Prostate gland (tissue), 2 donors: ENCODE measurements at regions not wholly inside any gene's neighbourhood (a gene's known extent, or its start where the extent isn't known, plus 50 kb on each side); places are given as distances from the start of the nearest gene placed in this dataset.

Experiments
- DNase-seq: peaks from one replicate; pipeline ENCODE4 v3.0.0-alpha.2; 2019; ENCODE audit warnings: low spot score
- H3K27ac ChIP-seq, 2 donors: fragments of 200-600 bp; sonication (generic); 2 replicates each; pipeline ENCODE4 v1.5.1; 2017 to 2019
- H3K27me3 ChIP-seq: fragments of 200-600 bp; sonication (generic); replicated peaks from 2 replicates; pipeline ENCODE4 v1.5.1; 2019; ENCODE audit not compliant: insufficient read depth
- H3K36me3 ChIP-seq, 2 donors: fragments of 200-600 bp; sonication (generic); 1 replicate in 1 of 2; 2 replicates in 1 of 2; pipeline versions ENCODE4 v1.5.1 to v1.8.1; 2017 to 2019
- H3K4me1 ChIP-seq: fragments of 200-600 bp; sonication (generic); replicated peaks from 2 replicates; pipeline ENCODE4 v1.5.1; 2019
- H3K4me3 ChIP-seq, 2 donors: fragments of 200-600 bp; sonication (generic); 2 replicates each; pipeline ENCODE4 v1.5.1; 2017 to 2019
- H3K9me3 ChIP-seq: fragments of 200-600 bp; sonication (generic); 2 replicates; pipeline ENCODE4 v1.5.1; 2017
- POLR2A ChIP-seq: fragments of 450-650 bp; IDR thresholded peaks from one replicate; pipeline ENCODE4 v1.6.1; 2016; ENCODE audit warnings: antibody characterized with exemption, mild to moderate bottlenecking
- POLR2AphosphoS5 ChIP-seq: sonication (generic); formaldehyde crosslinking; IDR thresholded peaks from one replicate; pipeline ENCODE4 v1.6.1; 2017; ENCODE audit warnings: antibody characterized with exemption
- WGBS: methylation state at CpG from one replicate; pipeline ENCODE4 v1.1.5; 2018; 5-methylcytosine and 5-hydroxymethylcytosine counted together
- intact Hi-C: fragments of 100-400 bp; cut with DNase I; formaldehyde crosslinking; loops from one replicate; pipeline ENCODE4 v1.14.2; 2022
- TF ChIP-seq, protein P1 (sequence below), 4 experiments: fragments of 200-600 bp in 2 of 4; fragments of 450-650 bp in 2 of 4; sonication (generic) in 2 of 4; IDR thresholded peaks; 1 replicate in 3 of 4; 2 replicates in 1 of 4; pipeline ENCODE4 v1.5.1; 2016 to 2019; ENCODE audit warnings: antibody characterized with exemption in 4 of 4, mild to moderate bottlenecking in 2 of 4, moderate library complexity in 2 of 4

DNA sequence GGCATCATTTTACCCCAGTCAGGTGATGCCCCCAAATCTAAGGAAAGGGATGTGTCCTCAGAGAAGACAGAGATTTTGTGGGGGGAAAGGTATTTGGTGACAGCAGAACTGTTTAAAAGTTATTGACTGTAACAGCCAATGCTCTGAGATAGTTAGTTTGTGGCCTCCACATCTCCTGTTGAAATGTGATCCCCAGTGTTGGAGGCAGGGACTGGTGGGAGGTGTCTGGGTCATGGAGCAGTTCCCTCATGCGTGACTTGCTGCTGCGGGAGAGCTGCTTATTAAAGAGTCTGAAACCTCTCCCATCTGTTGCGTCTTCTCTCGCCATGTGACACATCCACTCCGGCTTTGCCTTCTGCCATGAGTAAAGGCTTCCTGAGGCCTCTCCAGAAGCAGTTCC, 282.8 kb upstream of the FOXQ1 start:
- intact Hi-C loops, result no loop called here
- Histone ChIP-seq H3K4me1 (no peaks in the 10 kb centered on the region), H3K4me3 (no peak overlapping the region), H3K27ac (no peak overlapping the region), H3K36me3 (no peaks in the 10 kb centered on the region), H3K27me3 (no peaks in the 10 kb centered on the region), H3K9me3 (no peaks in the 10 kb centered on the region)
- TF ChIP-seq POLR2A (no peak), POLR2AphosphoS5 (no peak)
- TF ChIP-seq, protein P1, sequence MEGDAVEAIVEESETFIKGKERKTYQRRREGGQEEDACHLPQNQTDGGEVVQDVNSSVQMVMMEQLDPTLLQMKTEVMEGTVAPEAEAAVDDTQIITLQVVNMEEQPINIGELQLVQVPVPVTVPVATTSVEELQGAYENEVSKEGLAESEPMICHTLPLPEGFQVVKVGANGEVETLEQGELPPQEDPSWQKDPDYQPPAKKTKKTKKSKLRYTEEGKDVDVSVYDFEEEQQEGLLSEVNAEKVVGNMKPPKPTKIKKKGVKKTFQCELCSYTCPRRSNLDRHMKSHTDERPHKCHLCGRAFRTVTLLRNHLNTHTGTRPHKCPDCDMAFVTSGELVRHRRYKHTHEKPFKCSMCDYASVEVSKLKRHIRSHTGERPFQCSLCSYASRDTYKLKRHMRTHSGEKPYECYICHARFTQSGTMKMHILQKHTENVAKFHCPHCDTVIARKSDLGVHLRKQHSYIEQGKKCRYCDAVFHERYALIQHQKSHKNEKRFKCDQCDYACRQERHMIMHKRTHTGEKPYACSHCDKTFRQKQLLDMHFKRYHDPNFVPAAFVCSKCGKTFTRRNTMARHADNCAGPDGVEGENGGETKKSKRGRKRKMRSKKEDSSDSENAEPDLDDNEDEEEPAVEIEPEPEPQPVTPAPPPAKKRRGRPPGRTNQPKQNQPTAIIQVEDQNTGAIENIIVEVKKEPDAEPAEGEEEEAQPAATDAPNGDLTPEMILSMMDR (IDR thresholded peaks at IDR 0.05), result no peak
- WGBS, result 85% methylated on average over 5 of the region's 5 CpGs
- no peak for DNase-seq

DNA sequence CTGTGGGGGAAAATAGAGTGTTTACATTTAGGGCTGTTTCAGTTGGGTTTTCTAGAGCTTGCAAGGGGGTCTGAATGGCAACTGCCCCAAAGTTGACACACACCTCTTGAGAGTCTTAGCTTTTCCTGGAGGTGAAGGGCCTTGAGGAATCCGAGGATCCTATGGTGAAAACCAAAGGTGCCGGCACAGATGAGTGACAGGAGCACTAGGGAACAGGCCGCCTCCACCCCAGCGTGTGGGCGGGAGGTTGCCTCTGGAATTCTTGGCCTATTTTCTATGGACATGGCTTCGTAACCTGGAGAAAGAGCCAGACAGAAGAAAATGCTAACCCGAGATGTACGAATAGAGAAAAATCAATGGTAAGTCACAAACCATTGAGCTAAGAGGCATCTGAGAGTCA, 283.2 kb upstream of the FOXQ1 start:
- Histone ChIP-seq H3K27me3 (no peaks in the 10 kb centered on the region), H3K4me1 (no peaks in the 10 kb centered on the region), H3K27ac (no peak overlapping the region), H3K4me3 (no peak overlapping the region), H3K36me3 (no peaks in the 10 kb centered on the region), H3K9me3 (no peaks in the 10 kb centered on the region)
- TF ChIP-seq, protein P1 (IDR thresholded peaks at IDR 0.05), result no peak
- TF ChIP-seq POLR2AphosphoS5, result no peak
- TF ChIP-seq POLR2A, result no peak
- no peak for DNase-seq
- 97% methylated on average over 8 of the region's 8 CpGs for WGBS
- intact Hi-C loops, result no loop called here

DNA sequence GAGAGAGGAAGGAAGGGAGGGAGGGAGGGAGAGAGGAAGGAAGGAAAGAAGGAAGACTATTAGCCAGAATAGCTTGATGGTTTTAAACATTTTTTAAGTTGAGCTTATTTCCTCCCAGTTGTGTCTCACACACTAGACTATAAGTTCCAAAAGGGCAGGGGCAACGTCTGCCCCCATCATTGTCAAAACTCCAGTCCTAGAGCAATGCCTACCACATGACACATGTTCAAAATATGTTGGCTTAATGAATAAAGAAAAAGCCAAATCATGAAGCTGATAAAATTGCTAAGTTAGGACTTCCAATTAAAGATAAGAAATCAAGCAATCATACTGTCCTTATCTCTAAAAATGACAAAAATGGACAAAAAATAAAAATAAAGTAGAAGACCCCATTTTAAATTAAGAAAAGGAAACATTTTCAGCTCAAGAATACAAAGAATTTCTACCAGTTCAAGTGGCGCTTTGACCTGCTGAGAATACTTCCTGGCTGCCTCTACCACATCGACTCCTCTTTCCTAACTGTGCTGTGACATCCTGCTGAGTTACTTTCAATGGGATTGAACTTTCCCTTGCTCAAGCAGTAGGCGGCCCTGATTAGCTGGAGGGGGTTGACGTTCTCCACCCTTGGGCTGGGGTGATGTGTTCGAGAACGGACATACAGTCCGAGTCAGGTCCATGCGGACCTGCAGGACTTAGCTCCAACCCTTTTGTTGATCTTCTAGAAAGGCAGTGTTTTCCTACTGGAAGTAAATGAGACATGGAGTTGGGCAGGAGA, 283.9 kb upstream of the FOXQ1 start:
- Histone ChIP-seq H3K4me3 (no peak overlapping the region), H3K4me1 (no peaks in the 10 kb centered on the region), H3K9me3 (no peaks in the 10 kb centered on the region), H3K27me3 (no peaks in the 10 kb centered on the region), H3K27ac (no peak overlapping the region), H3K36me3 (no peaks in the 10 kb centered on the region)
- WGBS, result 92% methylated on average over 9 of the region's 9 CpGs
- no peak for TF ChIP-seq POLR2A
- TF ChIP-seq, protein P1 (IDR thresholded peaks at IDR 0.05), result no peak
- no peak for TF ChIP-seq POLR2AphosphoS5
- DNase-seq, result no peak
- intact Hi-C loops, result no loop called here

DNA sequence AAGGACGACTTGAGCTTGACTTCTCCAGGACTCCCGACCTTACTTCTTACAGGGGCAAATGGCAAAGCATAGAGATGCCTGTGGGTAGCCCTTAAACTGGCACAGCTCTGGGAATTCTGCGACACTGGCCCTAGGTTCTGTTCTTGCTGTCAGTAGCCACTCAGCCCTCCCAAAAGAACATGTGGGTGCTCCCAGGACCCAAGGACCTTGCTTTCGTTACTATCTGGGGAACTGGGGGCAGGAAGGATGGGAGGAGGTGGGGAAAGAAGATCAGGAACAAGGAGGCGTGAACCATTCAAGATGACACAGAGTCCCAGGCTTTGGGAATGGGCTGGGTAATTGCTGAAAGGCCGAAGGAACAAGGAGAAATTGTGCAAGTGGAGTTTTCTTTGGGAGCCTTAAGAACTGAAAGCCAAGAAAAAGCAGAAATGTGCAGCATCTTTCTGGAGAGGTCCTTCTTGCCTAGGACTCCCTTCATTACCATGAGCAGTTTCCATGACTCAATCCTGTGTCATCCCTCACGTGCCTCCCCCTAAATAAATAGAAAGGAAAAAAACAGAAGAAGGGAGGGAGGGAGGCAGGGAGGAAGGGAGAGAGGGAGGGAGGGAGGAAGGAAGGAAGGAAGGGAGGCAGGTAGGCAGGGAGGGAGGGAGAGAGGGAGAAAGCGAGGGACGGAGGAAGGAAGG, 284.6 kb upstream of the FOXQ1 start:
- TF ChIP-seq POLR2AphosphoS5 (no peak), POLR2A (no peak)
- TF ChIP-seq, protein P1 (IDR thresholded peaks at IDR 0.05), result no peak
- Histone ChIP-seq H3K4me1 (no peaks in the 10 kb centered on the region), H3K27me3 (no peaks in the 10 kb centered on the region), H3K36me3 (no peaks in the 10 kb centered on the region), H3K27ac (no peak overlapping the region), H3K4me3 (no peak overlapping the region), H3K9me3 (no peaks in the 10 kb centered on the region)
- intact Hi-C loops, result no loop called here
- no peak for DNase-seq
- WGBS, result 74% methylated on average over 9 of the region's 9 CpGs

DNA sequence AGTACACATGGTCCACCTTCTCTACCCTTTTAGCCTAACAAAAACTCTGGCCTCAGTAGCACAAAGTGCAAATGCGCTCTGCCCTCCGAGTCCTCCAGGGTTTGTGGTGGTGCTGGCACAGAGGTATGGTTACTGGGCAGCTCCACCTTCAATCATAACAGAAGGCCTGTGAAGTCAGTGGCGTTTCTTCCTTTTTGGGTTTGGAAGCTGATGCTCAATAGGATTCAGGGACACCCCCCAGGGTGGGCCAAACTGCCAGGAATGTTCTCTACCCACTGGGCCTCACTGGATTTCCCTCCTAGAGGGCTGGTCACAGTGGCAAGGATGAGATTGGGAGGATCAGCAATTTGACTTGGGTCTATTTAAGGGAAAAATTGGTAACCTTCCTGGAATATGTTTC, 286.1 kb upstream of the FOXQ1 start:
- DNase-seq, result no peak
- no peak overlapping the region for H3K4me3 ChIP-seq
- intact Hi-C loops, result no loop called here
- WGBS, result 100% methylated on average over 3 of the region's 3 CpGs
- H3K4me1 ChIP-seq, result no peaks in the 10 kb centered on the region
- TF ChIP-seq POLR2AphosphoS5 (no peak), POLR2A (no peak)
- TF ChIP-seq, protein P1 (IDR thresholded peaks at IDR 0.05), result no peak
- no peaks in the 10 kb centered on the region for H3K9me3 ChIP-seq
- H3K27me3 ChIP-seq, result no peaks in the 10 kb centered on the region
- no peak overlapping the region for H3K27ac ChIP-seq
- no peaks in the 10 kb centered on the region for H3K36me3 ChIP-seq
